GM10248 (cell line): ENCODE measurements at regions not wholly inside any gene's neighbourhood (a gene's known extent, or its start where the extent isn't known, plus 50 kb on each side); places are given as distances from the start of the nearest gene placed in this dataset.

Source experiments
- CTCF ChIA-PET: fragments of 300-600 bp; sonication (Branson Sonifier 250); formaldehyde crosslinking; extraction: SDS; loops from one replicate; lab custom pipeline; 2021; ENCODE audit warnings: antibody characterized with exemption; lab: Yijun Ruan, JAX
- POLR2A ChIA-PET: fragments of 350-650 bp; sonication (Branson Sonifier 250); formaldehyde crosslinking; extraction: SDS; loops from one replicate; lab custom pipeline; 2020; ENCODE audit warnings: antibody characterized with exemption; lab: Yijun Ruan, JAX
- DNase-seq: peaks from one replicate; pipeline ENCODE4 v3.0.0; 2012; ENCODE audit errors: extremely low spot score
- TF ChIP-seq, protein P1 (sequence below): IDR thresholded peaks from 2 replicates; pipeline ENCODE4 v1.5.1; 2012; ENCODE audit warnings: mild to moderate bottlenecking, low read depth; ENCODE audit errors: extremely low read depth, missing control alignments, control extremely low read depth

DNA sequence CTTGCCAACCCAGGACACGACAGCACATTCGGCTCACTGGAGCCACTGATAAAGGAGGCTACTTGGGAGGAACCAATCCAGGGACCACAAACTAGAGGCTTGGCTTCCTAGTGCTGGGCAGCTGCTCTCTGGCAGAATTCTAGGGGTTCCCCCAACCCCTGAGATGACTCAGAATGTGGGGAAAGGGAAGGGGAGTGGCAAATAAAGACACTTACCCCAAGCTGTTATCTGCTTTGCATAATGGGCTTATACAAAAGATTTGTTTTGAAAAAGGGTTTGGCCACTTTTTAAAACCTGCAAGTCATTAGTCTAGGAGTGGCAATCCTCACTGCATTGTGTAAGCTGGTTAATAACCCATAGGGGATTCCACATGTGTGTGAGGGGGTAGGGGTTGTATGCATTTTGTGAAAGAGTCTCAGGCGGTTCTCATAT lies 64.1 kb upstream of the LMO1 start:
- TF ChIP-seq, protein P1, sequence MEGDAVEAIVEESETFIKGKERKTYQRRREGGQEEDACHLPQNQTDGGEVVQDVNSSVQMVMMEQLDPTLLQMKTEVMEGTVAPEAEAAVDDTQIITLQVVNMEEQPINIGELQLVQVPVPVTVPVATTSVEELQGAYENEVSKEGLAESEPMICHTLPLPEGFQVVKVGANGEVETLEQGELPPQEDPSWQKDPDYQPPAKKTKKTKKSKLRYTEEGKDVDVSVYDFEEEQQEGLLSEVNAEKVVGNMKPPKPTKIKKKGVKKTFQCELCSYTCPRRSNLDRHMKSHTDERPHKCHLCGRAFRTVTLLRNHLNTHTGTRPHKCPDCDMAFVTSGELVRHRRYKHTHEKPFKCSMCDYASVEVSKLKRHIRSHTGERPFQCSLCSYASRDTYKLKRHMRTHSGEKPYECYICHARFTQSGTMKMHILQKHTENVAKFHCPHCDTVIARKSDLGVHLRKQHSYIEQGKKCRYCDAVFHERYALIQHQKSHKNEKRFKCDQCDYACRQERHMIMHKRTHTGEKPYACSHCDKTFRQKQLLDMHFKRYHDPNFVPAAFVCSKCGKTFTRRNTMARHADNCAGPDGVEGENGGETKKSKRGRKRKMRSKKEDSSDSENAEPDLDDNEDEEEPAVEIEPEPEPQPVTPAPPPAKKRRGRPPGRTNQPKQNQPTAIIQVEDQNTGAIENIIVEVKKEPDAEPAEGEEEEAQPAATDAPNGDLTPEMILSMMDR, result no peak
- CTCF ChIA-PET, result interaction anchor here (0.8 to 4.0 kb wide), 9 partner anchors 8 to 632 kb away, joined by 3 to 18 read pairs (median 7); no protein-coding TSS in a partner anchor
- DNase-seq, result peak; percentile 81
- POLR2A ChIA-PET, result no interaction called here

GRCh38 chr11:8326337-8326736 lies 62.7 kb upstream of the LMO1 start:
- CTCF ChIA-PET, result interaction anchor here (4.0 kb wide), 1 partner anchor 241 kb away, joined by 18 read pairs; no protein-coding TSS in a partner anchor

GRCh38 chr11:8325591-8326304 lies 62.1 kb upstream of the LMO1 start:
- DNase-seq, result no peak
- ChIA-PET POLR2A (no interaction called here), CTCF (no interaction called here)
- TF ChIP-seq, protein P1, result no peak

More at GRCh38 chr11:8326337-8326736, 62.7 kb upstream of the LMO1 start:
- POLR2A ChIA-PET, result no interaction called here
- TF ChIP-seq, protein P1, result no peak
- DNase-seq, result no peak

GRCh38 chr11:8323161-8323935 lies 59.7 kb upstream of the LMO1 start:
- TF ChIP-seq, protein P1, result no peak

DNA sequence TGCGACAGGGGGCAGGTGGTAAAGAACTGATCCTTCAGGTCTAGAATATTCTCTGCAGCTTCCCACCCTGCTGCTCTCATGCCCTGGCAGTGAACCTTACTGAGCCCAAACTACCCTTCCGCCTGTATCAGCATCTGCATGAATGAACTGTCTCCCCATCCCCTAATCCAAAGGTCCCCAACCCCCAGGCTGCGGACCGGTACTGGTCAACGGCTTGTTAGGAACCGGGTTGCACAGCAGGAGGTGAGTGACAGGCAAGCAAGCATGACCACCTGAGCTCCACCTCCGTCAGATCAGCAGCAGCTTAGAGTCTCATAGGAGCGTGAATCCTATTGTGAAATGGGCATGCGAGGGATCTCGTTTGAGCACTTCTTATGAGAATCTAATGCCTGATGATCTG lies 58.2 kb upstream of the LMO1 start:
- TF ChIP-seq, protein P1, result no peak
- DNase-seq, result no peak
- ChIA-PET CTCF (no interaction called here), POLR2A (no interaction called here)

More at GRCh38 chr11:8323161-8323935, 59.7 kb upstream of the LMO1 start:
- POLR2A ChIA-PET, result no interaction called here
- no peak for DNase-seq
- CTCF ChIA-PET, result no interaction called here

- CTCF ChIA-PET, result interaction anchor here (2.1 kb wide), 1 partner anchor 9 kb away, joined by 15 read pairs; no protein-coding TSS in a partner anchor
- POLR2A ChIA-PET, result no interaction called here
- TF ChIP-seq, protein P1, result no peak
- DNase-seq, result no peak
Observed at GRCh38 chr11:8320076-8320475, 56.4 kb upstream of the LMO1 start.
